HepG2 (cell line): ENCODE measurements at regions not wholly inside any gene's neighbourhood (a gene's known extent, or its start where the extent isn't known, plus 50 kb on each side); places are given as distances from the start of the nearest gene placed in this dataset.

ENCODE experiments used
- ATAC-seq: fragments of 200-7000 bp; cut with Tn5 transposase; 3 replicates; pipeline ENCODE4 v1.9.1; 2020; ENCODE audit warnings: mild to moderate bottlenecking, moderate library complexity
- BruUV-seq: library from RNA; stranded (reverse); fragments of 400-500 nt; replicated peaks from 2 replicates; lab custom pipeline; 2021; lab: Mats Ljungman, UMichigan
- CTCF ChIA-PET: fragments of 300-600 bp; formaldehyde crosslinking; extraction: SDS; loops from one replicate; lab custom pipeline; 2021; ENCODE audit warnings: low total read pairs, inconsistent platforms, low intra/inter-chr PET ratio; lab: Yijun Ruan, JAX
- POLR2A ChIA-PET: fragments of 350-600 bp; sonication (Branson Sonifier 250); formaldehyde crosslinking; loops from one replicate; lab custom pipeline; 2020; ENCODE audit warnings: antibody characterized with exemption, inconsistent platforms; lab: Yijun Ruan, JAX
- DNase-seq: peaks from one replicate; pipeline ENCODE4 v3.0.0-alpha.2; 2015; ENCODE audit warnings: low spot score
- FAIRE-seq: peaks from 3 replicates; lab custom pipeline; 2011; peaks lifted over from hg19 to GRCh38; lab: Jason Lieb, UNC
- H2AFZ ChIP-seq: one replicate; pipeline ENCODE4 v1.6.1; 2011; ENCODE audit warnings: low read length, inconsistent platforms
- H3K27ac ChIP-seq: fragments of 300-600 bp; 3 replicates; pipeline ENCODE4 v1.8.0; 2011; ENCODE audit warnings: mixed run types, mild to moderate bottlenecking, mixed read lengths, low read length, inconsistent platforms; ENCODE audit not compliant: insufficient read depth; ENCODE audit errors: extremely low read length
- H3K27me3 ChIP-seq, 2 experiments: fragments of 200-600 bp in 1 of 2; 2 replicates in 1 of 2; 3 replicates in 1 of 2; pipeline versions ENCODE4 v1.6.0 to v1.8.0; 2011; ENCODE audit warnings: low read length in 2 of 2, mild to moderate bottlenecking in 2 of 2, moderate library complexity in 2 of 2, inconsistent platforms in 1 of 2; ENCODE audit not compliant: insufficient read depth in 2 of 2, control insufficient read depth in 1 of 2
- H3K36me3 ChIP-seq, 2 experiments: fragments of 200-600 bp in 1 of 2; replicated peaks in 1 of 2; 2 replicates in 1 of 2; 3 replicates in 1 of 2; pipeline versions ENCODE4 v1.5.1 to v1.8.0; 2011; ENCODE audit warnings: low read length in 2 of 2, inconsistent platforms in 1 of 2; ENCODE audit not compliant: insufficient read depth in 2 of 2, control insufficient read depth in 1 of 2
- H3K4me1 ChIP-seq: 2 replicates; pipeline ENCODE4 v1.5.1; 2012; ENCODE audit warnings: low read length, inconsistent platforms; ENCODE audit not compliant: insufficient read depth
- H3K4me2 ChIP-seq: 2 replicates; pipeline ENCODE4 v1.6.0; 2011; ENCODE audit warnings: low read depth, low read length, inconsistent platforms
- H3K4me3 ChIP-seq, 3 experiments: fragments of 200-600 bp in 1 of 3; sonication (generic), shearing (Covaris generic) in 1 of 3; replicated peaks in 1 of 3; 2 replicates each; pipeline ENCODE4 v1.5.1; 2011 to 2016; ENCODE audit warnings: low read length in 3 of 3, inconsistent platforms in 2 of 3, low read depth in 2 of 3, mild to moderate bottlenecking in 2 of 3, control low read depth in 1 of 3, mixed read lengths in 1 of 3; ENCODE audit not compliant: insufficient read depth in 1 of 3
- H3K79me2 ChIP-seq: one replicate; pipeline ENCODE4 v1.6.1; 2011; ENCODE audit warnings: low read length, inconsistent platforms; ENCODE audit not compliant: insufficient read depth
- H3K9ac ChIP-seq: 2 replicates; pipeline ENCODE4 v1.6.0; 2011; ENCODE audit warnings: mild to moderate bottlenecking, low read depth, low read length, inconsistent platforms; ENCODE audit not compliant: insufficient read depth
- H3K9me3 ChIP-seq: 2 replicates; pipeline ENCODE4 v1.5.1; 2012; ENCODE audit warnings: mild to moderate bottlenecking, low read length
- H4K20me1 ChIP-seq: 2 replicates; pipeline ENCODE4 v1.6.0; 2011; ENCODE audit warnings: inconsistent platforms, mild to moderate bottlenecking, low read length, moderate library complexity; ENCODE audit not compliant: insufficient read depth
- KDM3A ChIP-seq: IDR thresholded peaks from 2 replicates; pipeline ENCODE4 v1.6.1; 2018; ENCODE audit warnings: low read depth, missing compliant biosample characterization
- ZKSCAN1 ChIP-seq: fragments of 150-350 bp; IDR thresholded peaks from 2 replicates; pipeline ENCODE4 v1.6.1; 2014; ENCODE audit warnings: low read length
- WGBS: methylation state at CpG from one replicate; pipeline ENCODE4 v1.1.6; 2017; ENCODE audit warnings: low lambda C conversion rate; 5-methylcytosine and 5-hydroxymethylcytosine counted together
- in situ Hi-C: cut with HindIII; loops from 2 replicates; pipeline ENCODE4 v1.10.0; 2017; ENCODE audit warnings: low pct_unique_long_range_greater_than_20kb; ENCODE audit not compliant: extremely low pct_ligation_motif_present
- intact Hi-C: fragments of 100-400 bp; cut with micrococcal nuclease; formaldehyde crosslinking; loops from one replicate; pipeline ENCODE4 v1.10.0; 2022; ENCODE audit not compliant: unreplicated experiment
- TF ChIP-seq, protein P1 (sequence below): sonication (generic); formaldehyde crosslinking; IDR thresholded peaks from 2 replicates; pipeline ENCODE4 v1.4.0; 2020; ENCODE audit warnings: missing genetic modification reagents
- TF ChIP-seq, protein P2 (sequence below): sonication (generic); formaldehyde crosslinking; IDR thresholded peaks from 2 replicates; pipeline ENCODE4 v1.5.0; 2020; ENCODE audit warnings: mild to moderate bottlenecking, missing genetic modification reagents, borderline replicate concordance
- TF ChIP-seq, protein P3 (sequence below), 2 experiments: sonication (generic) in 1 of 2; formaldehyde crosslinking in 1 of 2; IDR thresholded peaks; 2 replicates each; pipeline versions ENCODE4 v1.4.0 to v1.6.1; 2018 to 2020; ENCODE audit warnings: missing genetic modification reagents in 2 of 2, borderline replicate concordance in 1 of 2, low read depth in 1 of 2, mild to moderate bottlenecking in 1 of 2, missing biosample characterization in 1 of 2
- TF ChIP-seq, protein P4 (sequence below): sonication (generic); formaldehyde crosslinking; IDR thresholded peaks from 2 replicates; pipeline ENCODE4 v1.5.0; 2020; ENCODE audit warnings: mild to moderate bottlenecking, missing genetic modification reagents

DNA sequence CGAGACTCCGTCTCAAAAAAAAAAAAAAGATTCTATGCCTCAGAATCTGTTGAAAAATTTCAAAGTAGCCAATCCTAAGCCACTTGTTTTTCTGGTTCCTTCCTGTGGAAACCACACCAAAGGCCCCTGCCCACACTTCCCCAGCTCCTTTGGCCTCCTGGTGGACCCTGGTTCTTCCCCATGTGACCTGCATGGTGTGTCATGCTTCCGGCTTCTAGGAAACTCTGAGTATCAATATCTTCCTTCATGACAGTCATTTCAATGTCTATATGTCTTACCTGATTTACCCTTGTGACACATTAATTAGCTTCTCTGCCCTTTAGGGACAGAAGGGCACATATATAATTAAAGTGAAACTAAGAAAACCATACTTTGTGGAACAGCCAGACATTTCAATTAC is 80.4 kb upstream of the GRB10 start:
- Histone ChIP-seq H2AFZ (no peak overlapping the region), H3K27me3 (peaks cover 6 to 17% of the 10 kb centered on the region in 2 experiments; a peak in 4 of 5 replicates), H3K9me3 (no peaks in the 10 kb centered on the region), H3K27ac (no peak overlapping the region), H3K4me2 (no peak overlapping the region), H3K36me3 (no peaks in the 10 kb centered on the region), H3K79me2 (no peaks in the 10 kb centered on the region), H4K20me1 (no peaks in the 10 kb centered on the region), H3K9ac (no peak overlapping the region), H3K4me3 (no peak overlapping the region), H3K4me1 (no peaks in the 10 kb centered on the region)
- 50% methylated on average over 3 of the region's 3 CpGs for WGBS
- intact Hi-C loops (no loop called here), in situ Hi-C loops (no loop called here)
- FAIRE-seq: no peak
- CTCF ChIA-PET: no interaction called here
- ATAC-seq: no peak
- POLR2A ChIA-PET: no interaction called here
- no TSS peak for BruUV-seq
- no peak for DNase-seq
- TF ChIP-seq, protein P1, sequence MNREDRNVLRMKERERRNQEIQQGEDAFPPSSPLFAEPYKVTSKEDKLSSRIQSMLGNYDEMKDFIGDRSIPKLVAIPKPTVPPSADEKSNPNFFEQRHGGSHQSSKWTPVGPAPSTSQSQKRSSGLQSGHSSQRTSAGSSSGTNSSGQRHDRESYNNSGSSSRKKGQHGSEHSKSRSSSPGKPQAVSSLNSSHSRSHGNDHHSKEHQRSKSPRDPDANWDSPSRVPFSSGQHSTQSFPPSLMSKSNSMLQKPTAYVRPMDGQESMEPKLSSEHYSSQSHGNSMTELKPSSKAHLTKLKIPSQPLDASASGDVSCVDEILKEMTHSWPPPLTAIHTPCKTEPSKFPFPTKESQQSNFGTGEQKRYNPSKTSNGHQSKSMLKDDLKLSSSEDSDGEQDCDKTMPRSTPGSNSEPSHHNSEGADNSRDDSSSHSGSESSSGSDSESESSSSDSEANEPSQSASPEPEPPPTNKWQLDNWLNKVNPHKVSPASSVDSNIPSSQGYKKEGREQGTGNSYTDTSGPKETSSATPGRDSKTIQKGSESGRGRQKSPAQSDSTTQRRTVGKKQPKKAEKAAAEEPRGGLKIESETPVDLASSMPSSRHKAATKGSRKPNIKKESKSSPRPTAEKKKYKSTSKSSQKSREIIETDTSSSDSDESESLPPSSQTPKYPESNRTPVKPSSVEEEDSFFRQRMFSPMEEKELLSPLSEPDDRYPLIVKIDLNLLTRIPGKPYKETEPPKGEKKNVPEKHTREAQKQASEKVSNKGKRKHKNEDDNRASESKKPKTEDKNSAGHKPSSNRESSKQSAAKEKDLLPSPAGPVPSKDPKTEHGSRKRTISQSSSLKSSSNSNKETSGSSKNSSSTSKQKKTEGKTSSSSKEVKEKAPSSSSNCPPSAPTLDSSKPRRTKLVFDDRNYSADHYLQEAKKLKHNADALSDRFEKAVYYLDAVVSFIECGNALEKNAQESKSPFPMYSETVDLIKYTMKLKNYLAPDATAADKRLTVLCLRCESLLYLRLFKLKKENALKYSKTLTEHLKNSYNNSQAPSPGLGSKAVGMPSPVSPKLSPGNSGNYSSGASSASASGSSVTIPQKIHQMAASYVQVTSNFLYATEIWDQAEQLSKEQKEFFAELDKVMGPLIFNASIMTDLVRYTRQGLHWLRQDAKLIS (CRISPR knock-in tag): no peak
- TF ChIP-seq, protein P2, sequence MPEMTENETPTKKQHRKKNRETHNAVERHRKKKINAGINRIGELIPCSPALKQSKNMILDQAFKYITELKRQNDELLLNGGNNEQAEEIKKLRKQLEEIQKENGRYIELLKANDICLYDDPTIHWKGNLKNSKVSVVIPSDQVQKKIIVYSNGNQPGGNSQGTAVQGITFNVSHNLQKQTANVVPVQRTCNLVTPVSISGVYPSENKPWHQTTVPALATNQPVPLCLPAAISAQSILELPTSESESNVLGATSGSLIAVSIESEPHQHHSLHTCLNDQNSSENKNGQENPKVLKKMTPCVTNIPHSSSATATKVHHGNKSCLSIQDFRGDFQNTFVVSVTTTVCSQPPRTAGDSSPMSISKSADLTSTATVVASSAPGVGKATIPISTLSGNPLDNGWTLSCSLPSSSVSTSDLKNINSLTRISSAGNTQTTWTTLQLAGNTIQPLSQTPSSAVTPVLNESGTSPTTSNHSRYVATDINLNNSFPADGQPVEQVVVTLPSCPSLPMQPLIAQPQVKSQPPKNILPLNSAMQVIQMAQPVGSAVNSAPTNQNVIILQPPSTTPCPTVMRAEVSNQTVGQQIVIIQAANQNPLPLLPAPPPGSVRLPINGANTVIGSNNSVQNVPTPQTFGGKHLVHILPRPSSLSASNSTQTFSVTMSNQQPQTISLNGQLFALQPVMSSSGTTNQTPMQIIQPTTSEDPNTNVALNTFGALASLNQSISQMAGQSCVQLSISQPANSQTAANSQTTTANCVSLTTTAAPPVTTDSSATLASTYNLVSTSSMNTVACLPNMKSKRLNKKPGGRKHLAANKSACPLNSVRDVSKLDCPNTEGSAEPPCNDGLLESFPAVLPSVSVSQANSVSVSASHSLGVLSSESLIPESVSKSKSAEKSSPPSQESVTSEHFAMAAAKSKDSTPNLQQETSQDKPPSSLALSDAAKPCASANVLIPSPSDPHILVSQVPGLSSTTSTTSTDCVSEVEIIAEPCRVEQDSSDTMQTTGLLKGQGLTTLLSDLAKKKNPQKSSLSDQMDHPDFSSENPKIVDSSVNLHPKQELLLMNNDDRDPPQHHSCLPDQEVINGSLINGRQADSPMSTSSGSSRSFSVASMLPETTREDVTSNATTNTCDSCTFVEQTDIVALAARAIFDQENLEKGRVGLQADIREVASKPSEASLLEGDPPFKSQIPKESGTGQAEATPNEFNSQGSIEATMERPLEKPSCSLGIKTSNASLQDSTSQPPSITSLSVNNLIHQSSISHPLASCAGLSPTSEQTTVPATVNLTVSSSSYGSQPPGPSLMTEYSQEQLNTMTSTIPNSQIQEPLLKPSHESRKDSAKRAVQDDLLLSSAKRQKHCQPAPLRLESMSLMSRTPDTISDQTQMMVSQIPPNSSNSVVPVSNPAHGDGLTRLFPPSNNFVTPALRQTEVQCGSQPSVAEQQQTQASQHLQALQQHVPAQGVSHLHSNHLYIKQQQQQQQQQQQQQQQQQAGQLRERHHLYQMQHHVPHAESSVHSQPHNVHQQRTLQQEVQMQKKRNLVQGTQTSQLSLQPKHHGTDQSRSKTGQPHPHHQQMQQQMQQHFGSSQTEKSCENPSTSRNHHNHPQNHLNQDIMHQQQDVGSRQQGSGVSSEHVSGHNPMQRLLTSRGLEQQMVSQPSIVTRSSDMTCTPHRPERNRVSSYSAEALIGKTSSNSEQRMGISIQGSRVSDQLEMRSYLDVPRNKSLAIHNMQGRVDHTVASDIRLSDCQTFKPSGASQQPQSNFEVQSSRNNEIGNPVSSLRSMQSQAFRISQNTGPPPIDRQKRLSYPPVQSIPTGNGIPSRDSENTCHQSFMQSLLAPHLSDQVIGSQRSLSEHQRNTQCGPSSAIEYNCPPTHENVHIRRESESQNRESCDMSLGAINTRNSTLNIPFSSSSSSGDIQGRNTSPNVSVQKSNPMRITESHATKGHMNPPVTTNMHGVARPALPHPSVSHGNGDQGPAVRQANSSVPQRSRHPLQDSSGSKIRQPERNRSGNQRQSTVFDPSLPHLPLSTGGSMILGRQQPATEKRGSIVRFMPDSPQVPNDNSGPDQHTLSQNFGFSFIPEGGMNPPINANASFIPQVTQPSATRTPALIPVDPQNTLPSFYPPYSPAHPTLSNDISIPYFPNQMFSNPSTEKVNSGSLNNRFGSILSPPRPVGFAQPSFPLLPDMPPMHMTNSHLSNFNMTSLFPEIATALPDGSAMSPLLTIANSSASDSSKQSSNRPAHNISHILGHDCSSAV (CRISPR knock-in tag): no peak
- TF ChIP-seq, protein P3, sequence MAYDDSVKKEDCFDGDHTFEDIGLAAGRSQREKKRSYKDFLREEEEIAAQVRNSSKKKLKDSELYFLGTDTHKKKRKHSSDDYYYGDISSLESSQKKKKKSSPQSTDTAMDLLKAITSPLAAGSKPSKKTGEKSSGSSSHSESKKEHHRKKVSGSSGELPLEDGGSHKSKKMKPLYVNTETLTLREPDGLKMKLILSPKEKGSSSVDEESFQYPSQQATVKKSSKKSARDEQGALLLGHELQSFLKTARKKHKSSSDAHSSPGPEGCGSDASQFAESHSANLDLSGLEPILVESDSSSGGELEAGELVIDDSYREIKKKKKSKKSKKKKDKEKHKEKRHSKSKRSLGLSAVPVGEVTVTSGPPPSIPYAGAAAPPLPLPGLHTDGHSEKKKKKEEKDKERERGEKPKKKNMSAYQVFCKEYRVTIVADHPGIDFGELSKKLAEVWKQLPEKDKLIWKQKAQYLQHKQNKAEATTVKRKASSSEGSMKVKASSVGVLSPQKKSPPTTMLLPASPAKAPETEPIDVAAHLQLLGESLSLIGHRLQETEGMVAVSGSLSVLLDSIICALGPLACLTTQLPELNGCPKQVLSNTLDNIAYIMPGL (CRISPR knock-in tag; IDR thresholded peaks at IDR 0.05; ENCODE audit: borderline replicate concordance in 1 of 2, low read depth in 1 of 2): no peak
- TF ChIP-seq, protein P4, sequence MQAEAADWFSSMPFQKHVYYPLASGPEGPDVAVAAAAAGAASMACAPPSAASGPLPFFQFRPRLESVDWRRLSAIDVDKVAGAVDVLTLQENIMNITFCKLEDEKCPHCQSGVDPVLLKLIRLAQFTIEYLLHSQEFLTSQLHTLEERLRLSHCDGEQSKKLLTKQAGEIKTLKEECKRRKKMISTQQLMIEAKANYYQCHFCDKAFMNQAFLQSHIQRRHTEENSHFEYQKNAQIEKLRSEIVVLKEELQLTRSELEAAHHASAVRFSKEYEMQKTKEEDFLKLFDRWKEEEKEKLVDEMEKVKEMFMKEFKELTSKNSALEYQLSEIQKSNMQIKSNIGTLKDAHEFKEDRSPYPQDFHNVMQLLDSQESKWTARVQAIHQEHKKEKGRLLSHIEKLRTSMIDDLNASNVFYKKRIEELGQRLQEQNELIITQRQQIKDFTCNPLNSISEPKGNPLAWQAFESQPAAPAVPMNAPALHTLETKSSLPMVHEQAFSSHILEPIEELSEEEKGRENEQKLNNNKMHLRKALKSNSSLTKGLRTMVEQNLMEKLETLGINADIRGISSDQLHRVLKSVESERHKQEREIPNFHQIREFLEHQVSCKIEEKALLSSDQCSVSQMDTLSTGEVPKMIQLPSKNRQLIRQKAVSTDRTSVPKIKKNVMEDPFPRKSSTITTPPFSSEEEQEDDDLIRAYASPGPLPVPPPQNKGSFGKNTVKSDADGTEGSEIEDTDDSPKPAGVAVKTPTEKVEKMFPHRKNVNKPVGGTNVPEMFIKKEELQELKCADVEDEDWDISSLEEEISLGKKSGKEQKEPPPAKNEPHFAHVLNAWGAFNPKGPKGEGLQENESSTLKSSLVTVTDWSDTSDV: no peak
- TF ChIP-seq ZKSCAN1 (no peak), KDM3A (CRISPR knock-in tag) (no peak)
